ENCODE measurements at regions not wholly inside any gene's neighbourhood (a gene's known extent, or its start where the extent isn't known, plus 50 kb on each side); places are given as distances from the start of the nearest gene placed in this dataset.
A peak's percentile ranks its signal among the peaks of the same experiment; 100 is the strongest.

DNA sequence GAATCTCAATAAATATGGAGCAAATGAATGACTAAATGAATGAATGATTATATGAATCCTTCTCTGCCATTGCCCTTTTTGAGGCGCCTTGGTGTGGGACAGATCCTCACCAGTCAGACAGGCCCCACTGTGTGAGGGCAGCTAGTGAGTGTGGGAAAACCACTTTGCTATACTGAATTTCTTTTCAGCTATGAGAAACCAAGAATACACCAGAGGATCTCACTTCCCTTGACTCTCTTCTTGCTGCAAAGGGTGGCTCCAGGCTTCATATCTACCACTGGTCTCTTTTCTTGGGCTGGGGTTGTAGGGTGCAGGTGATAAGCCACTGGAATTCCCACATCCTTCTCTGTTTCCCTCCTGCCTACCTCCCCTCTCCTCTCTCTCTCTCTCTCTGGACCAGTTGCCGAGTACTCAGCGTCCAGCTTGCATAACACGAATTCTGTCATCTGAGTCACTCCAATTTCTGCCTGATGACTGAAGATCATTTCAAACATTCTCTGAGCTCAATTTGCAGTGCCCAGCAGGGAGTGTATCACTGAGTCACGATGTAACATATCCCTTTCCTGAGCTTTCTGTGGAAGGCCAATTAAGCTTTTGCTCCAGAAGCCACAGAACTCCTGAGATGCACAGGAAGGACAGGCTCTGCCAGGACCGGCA lies 304.3 kb upstream of the NCAM1 start:
- TF ChIP-seq POLR2A (IDR thresholded peaks at IDR 0.05) = no peak
- TF ChIP-seq, protein P1, sequence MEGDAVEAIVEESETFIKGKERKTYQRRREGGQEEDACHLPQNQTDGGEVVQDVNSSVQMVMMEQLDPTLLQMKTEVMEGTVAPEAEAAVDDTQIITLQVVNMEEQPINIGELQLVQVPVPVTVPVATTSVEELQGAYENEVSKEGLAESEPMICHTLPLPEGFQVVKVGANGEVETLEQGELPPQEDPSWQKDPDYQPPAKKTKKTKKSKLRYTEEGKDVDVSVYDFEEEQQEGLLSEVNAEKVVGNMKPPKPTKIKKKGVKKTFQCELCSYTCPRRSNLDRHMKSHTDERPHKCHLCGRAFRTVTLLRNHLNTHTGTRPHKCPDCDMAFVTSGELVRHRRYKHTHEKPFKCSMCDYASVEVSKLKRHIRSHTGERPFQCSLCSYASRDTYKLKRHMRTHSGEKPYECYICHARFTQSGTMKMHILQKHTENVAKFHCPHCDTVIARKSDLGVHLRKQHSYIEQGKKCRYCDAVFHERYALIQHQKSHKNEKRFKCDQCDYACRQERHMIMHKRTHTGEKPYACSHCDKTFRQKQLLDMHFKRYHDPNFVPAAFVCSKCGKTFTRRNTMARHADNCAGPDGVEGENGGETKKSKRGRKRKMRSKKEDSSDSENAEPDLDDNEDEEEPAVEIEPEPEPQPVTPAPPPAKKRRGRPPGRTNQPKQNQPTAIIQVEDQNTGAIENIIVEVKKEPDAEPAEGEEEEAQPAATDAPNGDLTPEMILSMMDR (IDR thresholded peaks at IDR 0.05) = no peak
- TF ChIP-seq POLR2AphosphoS5 (IDR thresholded peaks at IDR 0.05; ENCODE audit: insufficient read depth in 1 of 2, low read depth in 1 of 2) = no peak
- peak overlapping the region; percentile 77 for H3K27ac ChIP-seq

DNA sequence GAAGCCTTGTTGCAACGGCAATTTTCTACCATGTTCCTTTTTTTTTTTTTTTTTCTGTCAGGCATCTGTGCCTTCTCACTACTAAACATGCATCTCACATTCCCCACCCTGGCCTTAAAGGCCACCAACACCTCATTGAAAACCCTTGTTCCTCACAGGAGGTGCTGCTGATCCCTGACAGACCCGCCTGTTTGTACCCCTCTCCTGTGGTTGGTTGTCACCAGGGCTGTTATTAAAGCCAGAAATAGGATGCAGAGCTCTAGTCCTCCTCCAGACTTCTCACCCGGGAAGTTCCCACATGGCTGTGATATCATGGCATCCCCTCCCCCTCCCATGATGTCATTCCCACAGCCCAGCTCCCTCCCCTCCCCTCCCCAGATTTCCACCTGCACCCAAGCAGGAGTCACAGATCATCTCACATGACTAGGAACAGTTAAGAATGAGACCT lies 302.8 kb upstream of the NCAM1 start:
- Histone ChIP-seq H3K27me3 (no peaks in the 10 kb centered on the region), H3K27ac (no peak overlapping the region), H3K36me3 (no peaks in the 10 kb centered on the region), H3K4me3 (no peak overlapping the region), H3K9me3 (no peaks in the 10 kb centered on the region), H3K4me1 (peaks cover 16% of the 10 kb centered on the region)
- no peak for DNase-seq (ENCODE audit: extremely low spot score in 2 of 2)
- intact Hi-C loops (cut with DNase I) = no loop called here
- TF ChIP-seq POLR2AphosphoS5 (IDR thresholded peaks at IDR 0.05; ENCODE audit: insufficient read depth in 1 of 2, low read depth in 1 of 2) (no peak), POLR2A (IDR thresholded peaks at IDR 0.05) (no peak)
- TF ChIP-seq, protein P1 (IDR thresholded peaks at IDR 0.05) = no peak

More for the DNA sequence above, 304.3 kb upstream of the NCAM1 start:
- Histone ChIP-seq H3K36me3 (no peaks in the 10 kb centered on the region), H3K4me1 (peaks cover 16% of the 10 kb centered on the region), H3K4me3 (no peak overlapping the region), H3K27me3 (no peaks in the 10 kb centered on the region), H3K9me3 (no peaks in the 10 kb centered on the region)
- intact Hi-C loops (cut with DNase I) = no loop called here
- DNase-seq (ENCODE audit: extremely low spot score in 2 of 2) = no peak

DNA sequence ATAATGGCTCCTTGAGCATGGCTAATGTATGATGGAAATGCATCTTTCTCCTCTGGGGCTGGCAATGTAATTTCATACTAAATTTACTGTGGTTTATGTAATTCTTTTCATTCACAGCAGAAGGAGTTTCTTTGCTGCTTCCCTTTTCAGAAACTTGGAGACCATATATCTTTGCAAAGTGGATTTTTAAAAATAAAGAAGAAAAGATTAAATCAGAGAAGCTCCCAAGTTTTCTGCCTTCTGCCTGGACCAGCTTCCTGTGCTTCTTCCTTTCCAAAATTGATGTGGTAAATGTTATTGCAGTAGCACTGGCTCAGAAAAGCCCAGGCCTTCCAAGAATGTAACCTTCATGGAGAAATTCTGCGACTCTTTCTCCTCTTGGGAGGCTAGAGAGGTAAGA lies 300.1 kb upstream of the NCAM1 start:
- Histone ChIP-seq H3K4me1 (peaks cover 10% of the 10 kb centered on the region), H3K9me3 (no peaks in the 10 kb centered on the region), H3K27ac (no peak overlapping the region), H3K36me3 (no peaks in the 10 kb centered on the region), H3K4me3 (no peak overlapping the region), H3K27me3 (no peaks in the 10 kb centered on the region)
- TF ChIP-seq, protein P1 (IDR thresholded peaks at IDR 0.05) = no peak
- TF ChIP-seq POLR2AphosphoS5 (IDR thresholded peaks at IDR 0.05; ENCODE audit: insufficient read depth in 1 of 2, low read depth in 1 of 2) = no peak
- no peak for TF ChIP-seq POLR2A (IDR thresholded peaks at IDR 0.05)
- intact Hi-C loops (cut with DNase I) = no loop called here
- DNase-seq (ENCODE audit: extremely low spot score in 2 of 2) = no peak

DNA sequence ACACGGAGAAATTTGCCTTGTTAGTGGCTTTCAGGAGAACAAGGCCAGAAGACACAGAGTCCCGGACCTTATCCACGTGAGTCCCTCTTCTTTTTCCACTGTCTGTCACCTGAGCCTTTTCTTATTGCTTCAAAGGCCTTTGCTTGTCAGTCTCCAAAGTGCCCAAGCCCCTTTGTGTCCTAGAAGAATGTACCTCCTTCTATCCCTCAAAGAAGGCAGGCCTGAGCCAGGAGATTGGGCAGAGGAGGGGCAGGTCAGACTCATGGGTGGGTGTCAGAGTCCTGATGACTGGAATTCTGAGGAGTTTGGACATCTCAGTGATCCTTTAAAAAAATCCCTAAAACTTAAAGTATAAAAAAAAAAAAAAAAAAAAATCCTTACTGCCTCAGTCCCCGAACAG lies 299.6 kb upstream of the NCAM1 start:
- no peak for DNase-seq (ENCODE audit: extremely low spot score in 2 of 2)
- no peak overlapping the region for H3K4me3 ChIP-seq
- H3K27ac ChIP-seq = no peak overlapping the region
- H3K9me3 ChIP-seq = no peaks in the 10 kb centered on the region
- TF ChIP-seq POLR2AphosphoS5 (IDR thresholded peaks at IDR 0.05; ENCODE audit: insufficient read depth in 1 of 2, low read depth in 1 of 2) = no peak
- no peak for TF ChIP-seq POLR2A (IDR thresholded peaks at IDR 0.05)
- TF ChIP-seq, protein P1 (IDR thresholded peaks at IDR 0.05) = no peak
- H3K27me3 ChIP-seq = no peaks in the 10 kb centered on the region
- intact Hi-C loops (cut with DNase I) = no loop called here
- H3K4me1 ChIP-seq = peaks cover 8% of the 10 kb centered on the region
- H3K36me3 ChIP-seq = no peaks in the 10 kb centered on the region

DNA sequence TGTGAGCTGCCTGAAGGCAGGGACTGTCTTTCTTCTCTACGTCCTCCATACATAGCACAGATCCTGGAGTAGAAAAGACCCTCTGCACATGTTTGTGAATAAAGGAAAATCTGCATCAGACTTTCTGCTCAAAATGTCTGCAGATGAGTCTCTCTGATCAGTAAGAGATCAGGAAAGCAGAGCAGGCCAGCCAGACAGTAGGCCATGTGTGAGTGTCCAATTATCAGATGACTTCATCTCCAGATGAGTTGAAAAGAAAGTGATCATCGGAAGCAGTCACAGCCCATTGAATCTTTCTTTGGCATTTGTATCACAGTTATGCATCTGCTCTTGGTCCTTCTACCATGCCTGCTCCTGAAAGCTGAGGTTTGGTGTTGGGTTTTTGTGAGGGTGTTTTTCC lies 298.7 kb upstream of the NCAM1 start:
- no peak overlapping the region for H3K27ac ChIP-seq
- no peaks in the 10 kb centered on the region for H3K9me3 ChIP-seq
- intact Hi-C loops (cut with DNase I) = no loop called here
- no peaks in the 10 kb centered on the region for H3K36me3 ChIP-seq
- no peak overlapping the region for H3K4me3 ChIP-seq
- H3K4me1 ChIP-seq = peaks cover 4% of the 10 kb centered on the region
- TF ChIP-seq POLR2A (IDR thresholded peaks at IDR 0.05) (no peak), POLR2AphosphoS5 (IDR thresholded peaks at IDR 0.05; ENCODE audit: insufficient read depth in 1 of 2, low read depth in 1 of 2) (no peak)
- TF ChIP-seq, protein P1 (IDR thresholded peaks at IDR 0.05) = no peak
- no peaks in the 10 kb centered on the region for H3K27me3 ChIP-seq
- DNase-seq (ENCODE audit: extremely low spot score in 2 of 2) = no peak

All from vagina (tissue), 2 donors.